Right lobe of liver (tissue), 6 donors: ENCODE measurements at regions not wholly inside any gene's neighbourhood (a gene's known extent, or its start where the extent isn't known, plus 50 kb on each side); places are given as distances from the start of the nearest gene placed in this dataset.

Experiments used
- ATAC-seq, 4 donors: fragments of 200-7000 bp; cut with Tn5 transposase; one replicate each; pipeline ENCODE4 v1.9.1; 2020; ENCODE audit warnings: mild to moderate bottlenecking in 4 of 4, moderate library complexity in 4 of 4
- DNase-seq, 3 donors: peaks; one replicate each; pipeline ENCODE4 v3.0.0-alpha.2; 2020
- H3K27ac ChIP-seq, 3 donors: fragments of 200-600 bp; one replicate each; pipeline ENCODE4 v1.8.0; 2022
- H3K27me3 ChIP-seq, 2 donors: fragments of 200-600 bp; one replicate each; pipeline ENCODE4 v1.8.0; 2022
- H3K36me3 ChIP-seq, 4 donors: fragments of 200-600 bp; sonication (generic) in 1 of 4; one replicate each; pipeline versions ENCODE4 v1.5.1 to v1.8.0; 2017 to 2022; ENCODE audit warnings: control low read depth in 1 of 4
- H3K4me1 ChIP-seq, 4 donors: fragments of 200-600 bp; sonication (generic) in 1 of 4; one replicate each; pipeline versions ENCODE4 v1.5.1 to v1.8.0; 2017 to 2022; ENCODE audit warnings: control low read depth in 1 of 4
- H3K4me3 ChIP-seq, 3 donors: fragments of 200-600 bp; one replicate each; pipeline ENCODE4 v1.8.0; 2022
- H3K9me3 ChIP-seq, 4 donors: fragments of 200-600 bp; sonication (generic) in 1 of 4; one replicate each; pipeline versions ENCODE4 v1.5.1 to v1.8.0; 2017 to 2022; ENCODE audit warnings: control low read depth in 1 of 4
- CTCF ChIP-seq, 4 donors: fragments of 200-600 bp in 3 of 4; fragments of 450-650 bp in 1 of 4; IDR thresholded peaks; one replicate each; pipeline versions ENCODE4 v1.5.1 to v1.8.0; 2016 to 2022; ENCODE audit warnings: antibody characterized with exemption in 4 of 4, mild to moderate bottlenecking in 2 of 4
- POLR2A ChIP-seq: fragments of 450-650 bp; IDR thresholded peaks from one replicate; pipeline ENCODE4 v1.6.1; 2017; ENCODE audit warnings: antibody characterized with exemption, mild to moderate bottlenecking
- WGBS: methylation state at CpG from one replicate; pipeline ENCODE4 v1.1.6; 2018; ENCODE audit warnings: low coverage, low lambda C conversion rate; ENCODE audit not compliant: insufficient coverage; ENCODE audit errors: missing lambda C conversion rate; 5-methylcytosine and 5-hydroxymethylcytosine counted together
- intact Hi-C, 2 donors: fragments of 100-400 bp; cut with DNase I; formaldehyde crosslinking; loops; one replicate each; pipeline versions ENCODE4 v1.11.2 to v1.14.1; 2022
- donor health status: DM: no; HTN: yes; CAD: no.
- donor health status: DM: no; HTN: no; CAD: no.
- donor health status: DM: no; HTN: no; CAD: no.
- donor health status: DM: no; HTN: yes; CAD: no.
- donor health status: DM: no; HTN: yes; CAD: no.

GRCh38 chr5:96080557-96080956, 118.9 kb upstream of the ELL2 start:
- H3K36me3 ChIP-seq, result no peaks in the 10 kb centered on the region
- no peaks in the 10 kb centered on the region for H3K9me3 ChIP-seq
- H3K4me1 ChIP-seq, result no peaks in the 10 kb centered on the region
- ATAC-seq (peak in 3 of 4 donors; percentile 19 to 55 (median 42)), DNase-seq (no peak)
- intact Hi-C loops, result no loop called here
- H3K27ac ChIP-seq, result no peak overlapping the region
- H3K27me3 ChIP-seq, result no peaks in the 10 kb centered on the region
- TF ChIP-seq CTCF (IDR thresholded peaks at IDR 0.05) (no peak), POLR2A (no peak)
- H3K4me3 ChIP-seq, result no peak overlapping the region

- Histone ChIP-seq H3K4me1 (no peaks in the 10 kb centered on the region), H3K27ac (no peak overlapping the region), H3K9me3 (no peaks in the 10 kb centered on the region), H3K4me3 (no peak overlapping the region), H3K27me3 (no peaks in the 10 kb centered on the region), H3K36me3 (no peaks in the 10 kb centered on the region)
- DNase-seq (no peak), ATAC-seq (no peak)
- 78% methylated on average over 2 of the region's 2 CpGs for WGBS
- TF ChIP-seq CTCF (IDR thresholded peaks at IDR 0.05), result no peak
- TF ChIP-seq POLR2A, result no peak
- intact Hi-C loops, result no loop called here
Observed at GRCh38 chr5:96079962-96080361, 118.3 kb upstream of the ELL2 start.

- Histone ChIP-seq H3K4me1 (no peaks in the 10 kb centered on the region), H3K36me3 (no peaks in the 10 kb centered on the region), H3K9me3 (no peaks in the 10 kb centered on the region), H3K4me3 (no peak overlapping the region), H3K27me3 (no peaks in the 10 kb centered on the region), H3K27ac (no peak overlapping the region)
- no peak for DNase-seq
- ATAC-seq, result peak in 1 of 4 donors; percentile 85
- intact Hi-C loops, result no loop called here
- TF ChIP-seq POLR2A (no peak), CTCF (IDR thresholded peaks at IDR 0.05) (no peak)
Observed at GRCh38 chr5:96079075-96079474, 117.4 kb upstream of the ELL2 start.

- Histone ChIP-seq H3K4me3 (no peak overlapping the region), H3K9me3 (no peaks in the 10 kb centered on the region), H3K27ac (no peak overlapping the region), H3K27me3 (no peaks in the 10 kb centered on the region), H3K36me3 (no peaks in the 10 kb centered on the region), H3K4me1 (no peaks in the 10 kb centered on the region)
- 81% methylated on average over 3 of the region's 3 CpGs for WGBS
- DNase-seq (no peak), ATAC-seq (no peak)
- TF ChIP-seq POLR2A (no peak), CTCF (IDR thresholded peaks at IDR 0.05) (no peak)
- intact Hi-C loops, result no loop called here
Observed at GRCh38 chr5:96076451-96076850, 114.8 kb upstream of the ELL2 start.

GRCh38 chr5:96075579-96076289, 114.1 kb upstream of the ELL2 start:
- Histone ChIP-seq H3K4me3 (no peak overlapping the region), H3K4me1 (no peaks in the 10 kb centered on the region), H3K27ac (no peak overlapping the region), H3K9me3 (no peaks in the 10 kb centered on the region), H3K27me3 (no peaks in the 10 kb centered on the region), H3K36me3 (no peaks in the 10 kb centered on the region)
- ATAC-seq (no peak), DNase-seq (no peak)
- WGBS, result 52% methylated on average over 2 of the region's 2 CpGs
- TF ChIP-seq POLR2A, result no peak
- no peak for TF ChIP-seq CTCF (IDR thresholded peaks at IDR 0.05)
- intact Hi-C loops, result no loop called here
